ENCODE measurements at regions not wholly inside any gene's neighbourhood (a gene's known extent, or its start where the extent isn't known, plus 50 kb on each side); places are given as distances from the start of the nearest gene placed in this dataset.

DNA sequence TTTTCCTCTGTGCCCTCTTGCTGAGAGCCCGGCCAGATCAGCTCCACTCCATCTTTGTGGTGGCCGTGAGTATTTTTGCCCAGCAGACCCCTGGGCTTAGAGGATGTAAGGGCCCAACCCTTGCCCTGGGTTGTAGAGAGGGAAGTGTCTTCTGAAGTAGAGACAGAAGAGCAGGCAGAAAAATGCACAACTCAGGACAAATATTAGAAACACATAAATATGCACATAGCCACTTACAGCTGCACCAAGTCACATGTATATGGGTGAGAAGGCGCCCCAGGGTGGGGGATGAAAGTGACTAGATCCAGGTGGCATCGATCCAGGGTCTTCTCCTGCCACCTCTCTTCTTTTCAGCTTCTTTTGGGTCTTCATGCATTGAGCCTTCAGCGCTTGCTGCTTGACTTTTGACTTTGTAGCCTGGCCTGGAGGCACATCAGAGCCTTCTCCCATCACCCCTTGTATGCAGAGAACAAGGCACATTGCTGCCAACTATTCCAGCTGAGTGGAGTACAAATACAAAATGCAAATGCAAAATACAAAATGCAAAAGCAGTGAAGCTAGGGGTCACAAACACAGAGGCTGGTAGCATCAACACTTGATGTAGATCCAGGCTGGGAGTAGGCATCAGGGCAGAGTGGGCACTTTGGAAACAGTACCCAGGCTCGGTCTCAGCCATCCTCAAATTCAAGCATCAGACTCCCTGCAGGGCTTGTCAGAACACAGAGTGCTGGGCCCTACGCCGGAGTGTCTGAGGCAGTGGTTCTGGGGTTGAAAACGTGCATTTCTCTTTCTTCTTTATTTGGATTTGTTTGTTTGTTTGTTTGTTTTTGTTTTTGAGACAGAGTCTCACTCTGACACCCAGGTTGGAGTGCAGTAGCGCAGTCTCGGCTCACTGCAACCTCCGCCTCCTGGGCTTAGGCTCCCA lies 133.0 kb downstream of the ASB7 start:
- no peak for DNase-seq (ENCODE audit: low spot score)

DNA sequence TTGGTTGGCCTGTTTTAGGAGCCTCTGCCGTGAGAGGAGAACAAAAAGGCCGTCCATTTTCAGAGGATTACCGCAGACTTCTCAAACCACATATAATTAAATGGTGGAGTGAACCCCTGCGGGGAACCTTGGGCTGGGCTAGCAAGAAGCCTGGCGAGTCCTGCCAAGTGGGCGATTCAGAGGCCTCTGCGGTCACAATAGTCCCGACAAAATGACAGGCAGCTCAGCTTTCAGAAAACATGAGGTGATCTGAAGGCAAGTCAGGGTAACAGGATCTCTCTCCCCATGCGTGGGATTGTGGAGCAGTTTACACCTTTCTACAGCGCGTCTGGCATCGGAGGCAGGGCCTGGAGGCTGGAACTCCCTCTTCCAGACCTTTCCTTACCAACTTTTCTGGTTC lies 134.8 kb downstream of the ASB7 start:
- no peak for DNase-seq (ENCODE audit: low spot score)

DNA sequence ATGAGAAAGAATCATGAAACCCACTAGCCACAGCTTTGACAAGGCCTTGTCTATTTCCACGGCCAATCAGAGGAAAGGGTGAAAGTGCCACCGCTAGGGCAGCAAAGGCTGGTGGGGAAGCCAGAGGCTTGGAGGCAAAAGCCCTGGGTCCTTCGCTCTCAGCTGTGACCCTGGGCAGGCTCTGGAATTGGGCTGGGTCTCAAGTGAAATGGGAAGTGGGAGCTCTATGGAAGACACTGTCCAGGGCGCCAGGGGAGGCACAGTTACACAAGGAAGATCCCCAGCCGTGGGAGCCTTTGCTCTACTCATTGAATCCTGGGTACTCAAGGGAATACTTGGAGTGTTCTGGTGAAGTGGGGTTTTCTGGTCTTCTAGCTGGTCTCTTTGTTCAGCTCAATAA lies 136.2 kb downstream of the ASB7 start:
- DNase-seq (ENCODE audit: low spot score): no peak

DNA sequence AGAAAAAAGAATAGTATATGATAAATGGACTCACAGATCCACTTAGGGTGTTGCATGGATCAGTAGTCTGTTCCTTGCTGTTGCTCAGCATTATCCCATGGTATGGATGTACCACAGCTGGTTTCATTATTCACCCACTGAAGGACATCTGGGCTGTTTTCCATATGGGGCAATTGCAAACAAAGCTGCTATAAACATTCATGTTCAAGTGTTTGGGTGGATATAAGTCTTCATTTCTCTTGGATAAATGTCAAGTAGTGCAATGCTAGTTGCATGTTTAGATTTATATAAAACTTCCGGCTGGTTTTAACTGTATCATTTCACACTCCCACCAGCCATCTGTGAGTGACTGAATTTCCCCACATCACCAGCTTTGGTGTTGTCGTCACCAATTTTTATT lies 137.7 kb downstream of the ASB7 start:
- no peak for DNase-seq (ENCODE audit: low spot score)

DNA sequence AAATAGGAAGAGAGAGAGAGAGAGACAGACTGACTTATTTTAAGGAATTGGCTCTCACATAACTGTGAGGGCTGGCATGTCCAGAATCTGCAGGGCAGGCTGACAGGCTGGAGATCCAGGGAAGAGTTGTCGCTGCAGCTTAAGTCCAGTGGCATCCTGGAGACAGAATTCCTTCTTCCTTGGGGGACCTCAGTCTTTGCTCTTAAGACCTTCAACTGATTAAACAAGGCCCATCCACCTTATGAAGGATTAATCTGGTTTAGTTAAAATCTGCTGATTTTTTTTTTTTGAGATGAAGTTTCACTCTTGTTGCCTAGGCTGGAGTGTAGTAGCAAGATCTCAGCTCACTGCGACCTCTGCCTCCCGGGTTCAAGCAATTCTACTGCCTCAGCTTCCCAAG lies 128.0 kb upstream of the ALDH1A3 start:
- no peak for DNase-seq (ENCODE audit: low spot score)

DNA sequence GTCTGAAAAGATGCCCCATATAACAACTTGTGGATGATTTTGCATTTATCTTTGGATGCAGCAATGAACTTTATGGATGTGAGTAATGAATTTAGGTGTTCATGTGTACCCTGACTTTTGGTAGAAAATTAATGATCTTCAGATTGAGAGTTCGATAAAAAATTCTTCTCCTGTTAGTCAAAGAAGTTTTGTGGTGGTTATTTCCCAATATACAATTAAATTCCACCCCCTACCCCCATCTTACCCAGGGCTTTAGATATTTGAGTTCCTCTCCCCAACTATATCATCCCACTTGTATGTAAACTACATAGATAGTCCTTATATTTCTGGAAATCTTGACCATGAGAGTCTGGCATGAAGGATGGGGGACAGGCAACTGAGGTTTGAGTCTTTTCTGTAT lies 126.1 kb upstream of the ALDH1A3 start:
- no peak for DNase-seq (ENCODE audit: low spot score)

DNA sequence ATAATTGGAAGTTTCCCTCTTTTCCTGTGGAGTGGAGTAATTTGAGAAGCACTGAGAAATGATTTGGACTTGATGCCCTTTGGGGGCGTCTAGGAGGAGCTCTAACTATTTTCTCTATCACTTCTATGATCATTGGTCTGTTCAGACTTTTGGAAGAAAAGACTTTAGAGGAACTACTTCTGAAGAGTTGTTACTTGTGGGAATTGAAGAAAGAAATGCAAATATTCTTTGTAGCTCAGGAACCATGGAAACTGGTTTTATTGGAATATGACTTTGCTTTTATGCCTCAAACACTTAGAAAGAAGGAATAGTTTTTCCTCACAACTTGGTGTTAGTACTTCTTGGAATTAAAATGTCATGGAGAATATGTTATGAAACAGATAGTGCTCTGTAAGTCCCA lies 122.0 kb upstream of the ALDH1A3 start:
- no peak for DNase-seq (ENCODE audit: low spot score)

DNA sequence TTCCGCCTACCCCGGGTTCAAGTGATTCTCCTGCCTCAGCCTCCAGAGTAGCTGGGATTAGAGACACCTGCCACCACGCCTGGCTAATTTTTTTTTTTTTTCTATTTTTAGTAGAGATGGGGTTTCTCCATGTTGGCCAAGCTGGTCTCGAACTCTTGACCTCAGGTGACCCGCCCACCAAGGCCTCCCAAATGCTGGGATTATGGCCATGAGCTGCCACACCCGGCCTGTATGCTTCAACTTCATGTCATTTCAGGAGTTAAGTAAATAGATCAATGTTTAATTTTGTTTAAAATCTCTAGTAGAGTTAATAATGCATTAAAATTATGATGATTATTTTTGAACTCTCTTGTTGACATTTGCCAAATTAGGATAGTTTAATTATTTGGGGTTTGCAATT lies 121.1 kb upstream of the ALDH1A3 start:
- no peak for DNase-seq (ENCODE audit: low spot score)

DNA sequence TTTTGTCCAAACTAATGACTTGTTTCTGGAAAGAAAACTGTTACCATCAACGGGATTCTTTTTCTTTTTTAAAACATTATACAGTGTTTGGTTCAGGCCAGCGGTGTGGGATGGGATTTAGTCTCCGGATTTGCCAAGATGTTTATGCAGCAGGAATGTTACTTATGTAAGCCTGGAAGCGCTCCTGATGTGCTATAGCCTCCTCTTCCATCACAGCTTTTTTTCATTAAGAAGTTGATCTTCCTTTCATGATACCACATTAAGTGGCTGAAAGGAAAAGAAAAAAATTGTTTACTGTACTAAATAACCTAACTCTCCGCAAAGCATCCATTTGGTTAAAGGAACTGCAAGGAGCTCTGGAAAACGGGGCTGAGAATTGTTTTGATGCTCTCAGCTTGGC lies 120.5 kb upstream of the ALDH1A3 start:
- no peak for DNase-seq (ENCODE audit: low spot score)

DNA sequence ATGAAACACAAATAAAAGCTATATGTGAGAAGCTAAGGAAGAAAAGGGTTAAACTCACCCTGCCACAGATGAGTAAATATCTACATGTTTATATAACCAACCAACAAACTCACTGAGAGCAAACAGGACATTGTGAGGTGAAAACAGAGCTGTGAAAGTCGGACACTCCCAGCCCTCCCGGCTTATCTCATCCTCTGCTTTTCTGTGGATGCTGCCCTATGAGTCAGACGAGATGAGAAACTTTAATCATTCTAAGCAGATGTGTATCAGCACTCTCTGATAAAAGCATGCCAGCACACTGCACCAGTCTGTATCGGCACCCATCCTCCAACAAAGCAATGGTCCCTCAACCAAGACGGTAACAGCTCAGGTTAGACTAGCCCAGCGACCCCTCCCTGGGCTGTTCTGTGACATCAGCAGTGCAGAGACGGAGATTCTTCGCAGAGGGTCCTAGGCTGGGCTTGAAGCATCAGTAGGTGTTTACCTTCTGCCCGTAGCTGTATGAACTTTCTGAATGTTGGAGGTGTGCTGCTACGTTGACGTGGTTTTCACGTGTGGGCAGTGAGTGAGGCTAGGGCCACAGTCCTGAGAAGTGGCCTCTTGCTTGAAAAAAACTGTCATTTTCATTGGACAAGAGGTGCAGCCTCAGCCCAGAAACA lies 119.8 kb upstream of the ALDH1A3 start:
- peak; percentile 38 for DNase-seq (ENCODE audit: low spot score)

DNA sequence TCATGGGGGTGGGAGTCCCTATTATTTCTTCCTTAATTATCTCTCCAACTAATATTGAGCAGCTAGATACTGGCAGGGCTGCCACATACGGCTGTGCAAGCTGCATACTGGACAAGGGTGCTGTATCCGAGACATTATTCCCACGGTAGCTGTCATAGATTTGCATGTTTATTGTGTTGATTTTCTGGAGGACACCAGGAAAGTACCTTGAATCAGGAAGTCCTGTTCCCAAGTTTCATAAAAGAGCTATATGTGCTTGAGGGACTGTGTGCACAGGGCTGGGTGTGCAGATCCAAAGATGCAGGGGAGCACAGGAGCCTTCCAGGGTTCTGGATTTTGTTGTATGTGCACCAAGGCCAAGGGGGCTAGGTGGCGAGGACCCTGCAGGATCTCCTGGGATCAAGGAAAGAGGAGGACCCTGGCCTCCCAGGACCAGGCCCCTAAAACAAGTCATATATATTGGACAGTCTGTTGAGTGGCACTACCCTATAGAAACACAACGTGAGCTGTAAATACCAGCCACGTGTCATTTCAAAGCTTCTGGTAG lies 119.2 kb upstream of the ALDH1A3 start:
- no peak for DNase-seq (ENCODE audit: low spot score)

DNA sequence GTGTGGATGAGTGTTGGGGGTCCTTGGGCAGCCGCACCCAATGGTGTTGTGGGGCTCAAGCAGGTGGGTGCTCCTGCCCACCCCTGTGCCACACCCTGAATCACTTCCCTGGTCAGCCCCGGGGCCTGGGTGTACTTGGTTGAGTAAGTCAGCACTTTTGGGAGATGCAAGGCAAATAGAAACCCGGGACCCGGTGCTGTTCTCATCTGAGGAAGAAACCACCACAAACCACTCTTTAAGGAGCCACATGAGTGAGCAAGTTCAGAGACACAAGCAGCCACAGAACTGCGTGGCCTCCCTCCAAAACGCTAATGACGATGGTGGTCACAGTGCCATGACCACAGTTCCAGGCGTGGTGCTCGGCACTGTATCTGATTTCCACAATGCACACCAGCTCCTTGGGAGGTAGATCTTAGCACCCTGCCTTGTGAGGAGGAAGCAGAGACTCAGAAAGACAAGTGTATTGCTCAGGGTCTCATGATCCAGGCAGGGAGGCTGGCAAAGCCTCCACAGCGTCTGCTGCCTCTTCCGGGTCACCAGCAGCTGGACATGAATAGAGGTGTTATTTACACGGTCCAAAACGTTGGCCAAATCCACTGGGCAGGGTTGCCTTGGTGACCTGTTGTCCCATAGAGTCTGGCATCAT lies 118.2 kb upstream of the ALDH1A3 start:
- no peak for DNase-seq (ENCODE audit: low spot score)

DNA sequence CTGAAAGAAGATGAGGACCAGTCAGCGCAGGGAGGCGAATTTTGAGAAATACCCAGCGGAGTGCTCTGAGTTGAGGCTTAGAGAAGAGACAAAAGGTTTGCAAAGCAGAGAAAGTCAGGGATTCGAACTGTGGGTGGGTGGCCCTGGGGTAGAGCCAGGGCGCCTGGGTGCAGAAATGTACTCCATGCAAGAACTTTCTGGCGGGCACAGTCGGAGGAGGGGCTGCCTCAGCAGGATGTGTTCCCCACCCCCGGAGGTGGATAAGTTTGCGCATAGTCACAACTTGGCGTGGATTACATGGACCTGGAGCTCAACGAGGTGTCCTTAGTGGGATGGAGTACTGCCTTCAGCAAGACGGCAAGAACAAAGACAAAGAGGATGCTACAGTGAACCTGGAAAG lies 117.3 kb upstream of the ALDH1A3 start:
- no peak for DNase-seq (ENCODE audit: low spot score)

DNA sequence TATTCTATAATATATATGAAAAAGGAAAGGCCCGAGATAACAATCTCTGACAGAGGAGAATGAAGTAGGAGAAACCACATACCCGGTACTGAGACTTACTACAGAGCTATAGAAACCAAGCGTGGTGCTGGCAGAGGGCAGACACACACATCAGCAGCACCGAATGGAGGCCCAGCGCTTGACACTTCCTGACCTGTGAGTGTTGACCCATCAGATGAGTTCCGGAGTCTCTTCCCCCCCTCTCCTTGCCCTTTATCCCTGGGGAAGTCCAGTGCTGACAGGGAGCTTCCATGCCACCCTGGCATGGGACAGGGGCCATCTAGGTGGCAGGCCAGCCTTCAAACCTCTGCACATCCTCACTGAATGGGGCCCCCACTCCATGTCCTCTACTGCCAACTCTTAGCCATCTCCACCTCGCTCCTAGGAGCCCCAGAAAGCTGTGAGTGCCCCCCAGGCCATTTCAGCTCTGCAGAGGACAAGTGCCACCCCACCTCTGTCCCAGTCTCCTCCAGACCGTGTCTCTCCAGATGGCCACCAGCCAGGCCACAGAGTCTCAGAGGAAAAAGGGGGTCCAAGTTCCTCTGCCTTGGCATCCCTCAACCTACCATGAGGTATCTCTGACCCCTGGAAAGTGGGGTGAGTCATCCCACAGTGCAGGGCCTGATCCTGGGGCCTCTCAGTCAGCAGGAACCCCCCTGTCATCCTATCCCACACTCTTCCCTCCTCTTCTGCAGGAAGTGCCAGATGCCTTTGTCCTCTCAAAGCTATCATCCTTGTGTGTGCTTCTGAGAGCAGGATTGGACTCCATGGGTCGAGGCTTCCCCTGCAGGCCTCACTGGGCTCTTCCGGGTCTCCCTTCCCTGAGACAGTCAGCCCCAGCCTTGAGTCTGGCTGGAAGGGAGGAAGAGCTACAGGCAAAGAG lies 116.5 kb upstream of the ALDH1A3 start:
- no peak for DNase-seq (ENCODE audit: low spot score)

DNA sequence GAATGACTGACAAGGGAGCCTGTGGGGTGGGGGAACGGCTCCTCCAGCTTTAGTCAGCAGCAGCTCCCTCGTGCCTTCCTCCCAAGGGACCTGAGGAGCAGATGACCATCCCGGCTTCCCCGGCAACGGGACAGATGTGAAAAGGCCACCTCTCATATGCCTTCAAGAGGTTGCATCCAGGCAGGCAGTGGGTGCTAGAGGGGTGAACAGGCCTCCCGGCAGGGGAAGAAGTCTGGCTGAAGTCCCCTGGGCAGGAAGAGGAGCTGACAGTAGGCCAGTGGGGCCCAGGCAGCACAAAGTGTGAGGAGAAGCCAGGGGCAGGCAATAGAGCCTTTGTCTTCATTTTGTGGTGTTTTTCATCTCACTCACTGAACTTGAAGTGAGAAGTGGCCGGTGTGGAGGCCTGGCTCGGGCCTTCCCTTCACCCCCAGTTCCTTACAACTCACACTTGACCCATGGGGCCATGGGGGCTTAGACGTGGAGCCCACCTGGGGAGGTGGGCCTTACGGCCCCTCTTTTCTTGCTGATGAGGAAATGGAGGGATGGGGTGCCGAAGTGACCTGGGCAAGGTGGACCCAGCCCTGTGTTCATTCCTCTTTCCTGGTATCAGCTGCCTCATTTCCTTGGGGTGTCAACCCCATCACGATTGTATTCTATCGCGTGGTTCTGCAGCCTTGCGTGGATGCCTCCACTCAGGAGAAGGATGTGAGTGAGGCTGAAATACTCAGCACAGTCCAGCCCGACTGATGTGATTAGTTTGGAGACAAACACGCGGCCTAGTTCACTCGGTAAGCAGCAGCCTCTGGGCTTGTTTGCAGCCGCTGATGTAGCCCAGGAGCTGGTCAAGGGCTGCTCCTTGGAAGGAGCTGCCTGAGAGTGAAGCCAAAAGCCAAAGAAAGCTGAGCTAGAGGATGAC lies 115.5 kb upstream of the ALDH1A3 start:
- DNase-seq (ENCODE audit: low spot score): peak; percentile 3

DNA sequence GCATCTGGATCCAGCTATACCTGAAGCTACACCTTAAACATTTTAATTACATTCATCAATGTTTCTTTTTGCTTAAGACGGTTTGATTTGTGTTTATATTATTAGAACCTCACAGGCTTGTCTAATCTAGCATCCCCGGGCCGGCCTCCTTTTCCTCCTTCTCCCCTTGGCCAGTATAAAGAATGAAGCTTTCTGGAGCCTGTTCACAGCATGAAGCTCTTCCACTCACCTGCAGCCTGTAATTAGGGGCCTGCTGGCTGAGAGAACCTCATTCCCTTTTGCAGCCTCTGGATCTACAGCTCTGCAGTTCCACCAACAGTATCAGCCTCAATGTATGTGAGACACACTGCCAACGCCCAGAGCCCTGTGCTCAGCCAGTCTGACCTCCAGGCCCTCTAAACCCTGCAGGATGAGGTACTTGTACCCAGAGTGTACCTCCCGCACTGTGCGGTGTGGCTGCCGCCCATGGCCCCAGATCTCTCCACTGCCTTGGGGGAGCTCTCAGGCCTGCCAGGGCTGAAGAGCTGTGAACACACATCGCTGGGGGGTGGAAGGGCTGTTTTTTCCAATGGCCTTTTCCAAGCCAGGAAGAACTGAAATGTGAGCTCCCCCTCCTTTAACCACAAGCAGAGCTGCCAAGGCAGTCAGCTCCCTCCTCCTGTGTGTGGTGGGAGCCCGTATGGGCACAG lies 114.7 kb upstream of the ALDH1A3 start:
- no peak for DNase-seq (ENCODE audit: low spot score)

DNA sequence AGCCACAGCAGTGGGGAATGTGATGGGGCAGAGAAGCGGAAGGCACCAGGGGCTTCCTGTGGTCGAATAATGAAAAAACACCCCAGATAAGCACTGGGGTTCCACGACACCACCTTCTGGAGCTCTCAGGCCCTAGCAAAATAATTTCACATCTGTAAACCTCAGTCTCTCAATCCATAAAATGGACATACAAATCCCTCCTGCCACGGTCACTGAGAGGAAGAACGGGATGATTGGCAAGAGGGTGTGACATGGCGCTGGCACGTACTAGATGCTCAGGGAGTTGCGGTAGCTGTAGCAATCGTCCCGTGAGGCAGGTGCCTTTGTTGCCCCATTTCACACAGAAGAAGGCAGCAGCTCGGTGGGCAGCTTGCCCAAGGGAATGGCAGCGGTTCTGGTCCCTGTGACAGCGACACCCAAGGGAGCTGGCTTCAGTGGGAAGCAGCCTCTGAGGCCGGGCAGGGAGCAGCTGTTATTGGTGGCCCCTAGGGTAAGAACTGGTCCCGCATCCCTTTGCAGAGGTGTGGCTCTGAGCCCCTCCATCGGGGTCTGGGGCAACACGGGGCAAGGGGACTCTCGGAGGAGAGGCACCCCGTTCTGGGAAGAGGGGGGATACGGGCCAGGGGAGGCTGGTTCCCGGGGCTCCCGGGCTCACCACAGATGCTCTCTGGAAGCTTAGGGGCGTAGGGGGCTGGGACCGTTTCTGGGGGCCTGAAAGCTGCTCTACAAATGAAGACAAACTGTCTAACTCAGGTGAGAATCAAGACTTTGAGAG lies 114.0 kb upstream of the ALDH1A3 start:
- no peak for DNase-seq (ENCODE audit: low spot score)

DNA sequence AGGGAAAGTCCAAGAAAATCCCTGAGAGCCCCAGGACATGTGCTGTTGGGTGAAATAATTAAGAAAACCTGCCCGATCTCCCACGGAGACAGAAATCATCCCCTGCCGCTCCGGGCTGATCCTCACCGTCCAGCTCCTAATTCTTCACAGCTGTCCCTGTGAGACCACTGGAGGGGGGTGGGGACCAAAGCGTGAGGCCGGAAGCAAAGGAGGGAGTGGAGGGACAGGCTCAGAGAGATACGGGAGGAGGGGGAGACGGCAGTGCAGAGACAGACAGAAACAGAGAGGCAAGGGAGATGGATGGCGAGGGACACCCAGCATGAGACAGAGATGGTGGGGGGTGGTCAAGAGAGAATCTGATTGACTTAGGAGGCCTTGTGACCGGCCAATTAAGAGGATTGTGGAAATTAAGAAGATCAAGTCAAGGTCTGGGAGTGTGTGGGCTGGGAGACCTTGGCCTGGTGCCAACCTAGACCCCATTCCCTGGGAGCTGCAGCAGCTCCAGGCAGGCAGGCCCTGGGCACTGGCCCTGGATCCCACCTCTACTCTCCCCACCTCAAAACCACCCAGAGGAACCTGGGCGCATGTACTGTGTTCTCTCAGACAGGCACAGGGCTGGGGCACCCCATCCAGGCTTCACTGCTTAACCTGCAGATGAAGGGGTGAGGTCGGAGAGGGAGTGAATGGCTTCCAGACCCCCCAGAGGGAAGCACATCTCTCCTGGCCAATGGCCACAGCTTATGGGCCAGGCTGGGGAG lies 113.2 kb upstream of the ALDH1A3 start:
- peak; percentile 4 for DNase-seq (ENCODE audit: low spot score)

Data from HuH-7 (cell line).